Adrenal gland (tissue), 9 donors: ENCODE measurements at regions not wholly inside any gene's neighbourhood (a gene's known extent, or its start where the extent isn't known, plus 50 kb on each side); places are given as distances from the start of the nearest gene placed in this dataset.

Source experiments
- DNase-seq, 7 donors: peaks; one replicate each; pipeline ENCODE4 v3.0.0-alpha.2; 2019 to 2020
- H3K27ac ChIP-seq, 5 donors: fragments of 200-600 bp; sonication (generic) in 4 of 5; 1 replicate in 3 of 5; 2 replicates in 2 of 5; pipeline versions ENCODE4 v1.5.1 to v1.8.0; 2016 to 2020; ENCODE audit warnings: mild to moderate bottlenecking in 1 of 5
- H3K27me3 ChIP-seq: fragments of 200-600 bp; 2 replicates; pipeline ENCODE4 v1.8.0; 2021
- H3K36me3 ChIP-seq, 2 donors: fragments of 200-600 bp; replicated peaks in 1 of 2; 1 replicate in 1 of 2; 2 replicates in 1 of 2; pipeline versions ENCODE4 v1.5.1 to v1.8.0; 2018 to 2022
- H3K4me1 ChIP-seq, 2 donors: fragments of 200-600 bp; replicated peaks in 1 of 2; 1 replicate in 1 of 2; 2 replicates in 1 of 2; pipeline versions ENCODE4 v1.5.1 to v1.8.0; 2018 to 2021
- H3K4me3 ChIP-seq, 4 donors: fragments of 200-600 bp; sonication (generic) in 3 of 4; one replicate each; pipeline ENCODE4 v1.5.1; 2016 to 2018
- H3K9me3 ChIP-seq, 3 donors: fragments of 200-600 bp; sonication (generic) in 1 of 3; replicated peaks in 1 of 3; 1 replicate in 2 of 3; 2 replicates in 1 of 3; pipeline versions ENCODE4 v1.5.1 to v1.8.0; 2016 to 2021
- CTCF ChIP-seq, 6 experiments: fragments of 450-650 bp in 4 of 6; fragments of 200-600 bp in 2 of 6; sonication (generic) in 1 of 6; IDR thresholded peaks; 1 replicate in 5 of 6; 2 replicates in 1 of 6; pipeline versions ENCODE4 v1.5.1 to v1.8.0; 2016 to 2021; ENCODE audit warnings: antibody characterized with exemption in 6 of 6, mild to moderate bottlenecking in 2 of 6, moderate library complexity in 1 of 6
- POLR2A ChIP-seq, 2 donors: fragments of 450-650 bp; IDR thresholded peaks; one replicate each; pipeline ENCODE4 v1.6.1; 2017; ENCODE audit warnings: antibody characterized with exemption in 2 of 2, mild to moderate bottlenecking in 2 of 2, moderate library complexity in 1 of 2
- WGBS, 4 donors: extraction: QIAGEN DNeasy Blood & Tissue Kit in 2 of 4; methylation state at CpG; one replicate each; pipeline versions ENCODE4 v1.1.5 to v1.1.7; 2013 to 2017; 5-methylcytosine and 5-hydroxymethylcytosine counted together
- intact Hi-C, 2 donors: fragments of 100-400 bp; cut with DNase I; formaldehyde crosslinking; loops; one replicate each; pipeline versions ENCODE4 v1.14.1 to v1.15.0; 2022 to 2023
- donor health status: healthy with polysubstance abuse.
- donor health status: Bipolar disorder and iron deficiency.
- donor health status: DM: yes; HTN: yes; CAD: no.
- donor health status: DM: no; HTN: no; CAD: no.
- donor health status: DM: no; HTN: no; CAD: no.

- H3K27me3 ChIP-seq: no peaks in the 10 kb centered on the region
- intact Hi-C loops: no loop called here
- no peaks in the 10 kb centered on the region for H3K4me1 ChIP-seq
- TF ChIP-seq CTCF (IDR thresholded peaks at IDR 0.05) (no peak), POLR2A (IDR thresholded peaks at IDR 0.05) (no peak)
- no peaks in the 10 kb centered on the region for H3K36me3 ChIP-seq
- no peak overlapping the region for H3K27ac ChIP-seq
- WGBS, 4 donors: 90 to 100% (median 95%) methylated on average over 1 of the region's 1 CpG
- no peak overlapping the region for H3K4me3 ChIP-seq
- DNase-seq: no peak
- H3K9me3 ChIP-seq: no peaks in the 10 kb centered on the region
Measured at GRCh38 chr3:102143536-102143935, 291.3 kb upstream of the ZPLD1 start.

- intact Hi-C loops: no loop called here
- no peak for DNase-seq
Measured at GRCh38 chr3:102144063-102144462, 290.8 kb upstream of the ZPLD1 start.

GRCh38 chr3:102148598-102149337, 286.0 kb upstream of the ZPLD1 start:
- Histone ChIP-seq H3K27ac (no peak overlapping the region), H3K9me3 (peaks cover 0 to 4% (median 0%) of the 10 kb centered on the region in 3 donors), H3K36me3 (no peaks in the 10 kb centered on the region), H3K4me3 (no peak overlapping the region), H3K4me1 (no peaks in the 10 kb centered on the region), H3K27me3 (no peaks in the 10 kb centered on the region)
- WGBS, 4 donors: 93 to 95% (median 95%) methylated on average over 3 of the region's 3 CpGs
- intact Hi-C loops: no loop called here
- no peak for DNase-seq
- no peak for TF ChIP-seq CTCF (IDR thresholded peaks at IDR 0.05)
- no peak for TF ChIP-seq POLR2A (IDR thresholded peaks at IDR 0.05)

More at GRCh38 chr3:102144063-102144462, 290.8 kb upstream of the ZPLD1 start:
- WGBS, 4 donors: 71 to 90% (median 88%) methylated on average over 3 of the region's 3 CpGs
- H3K27ac ChIP-seq: no peak overlapping the region
- H3K9me3 ChIP-seq: no peaks in the 10 kb centered on the region
- H3K4me1 ChIP-seq: no peaks in the 10 kb centered on the region
- H3K36me3 ChIP-seq: no peaks in the 10 kb centered on the region
- no peak overlapping the region for H3K4me3 ChIP-seq
- H3K27me3 ChIP-seq: no peaks in the 10 kb centered on the region
- no peak for TF ChIP-seq CTCF (IDR thresholded peaks at IDR 0.05)
- TF ChIP-seq POLR2A (IDR thresholded peaks at IDR 0.05): no peak

DNA sequence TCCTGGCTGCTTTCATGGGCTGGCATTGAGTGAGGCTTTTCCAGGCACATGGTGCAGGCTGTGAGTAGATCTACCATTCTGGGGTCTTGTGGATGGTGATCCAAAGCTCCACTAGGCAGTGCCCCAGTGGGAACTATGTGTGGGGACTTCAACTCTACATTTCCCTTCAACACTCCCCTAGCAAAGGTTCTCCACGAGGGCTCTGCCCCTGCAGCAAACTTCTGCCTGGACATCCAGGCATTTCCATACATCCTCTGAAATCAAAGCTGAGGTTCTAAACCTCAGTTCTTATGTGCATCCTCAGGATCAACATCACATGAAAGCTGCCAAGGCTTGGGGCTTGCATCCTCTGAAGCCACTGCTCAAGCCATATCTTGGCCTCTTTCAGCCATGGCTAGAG, 282.9 kb upstream of the ZPLD1 start:
- Histone ChIP-seq H3K4me1 (no peaks in the 10 kb centered on the region), H3K27ac (no peak overlapping the region), H3K4me3 (no peak overlapping the region), H3K27me3 (no peaks in the 10 kb centered on the region), H3K9me3 (peaks cover 0 to 4% (median 0%) of the 10 kb centered on the region in 3 donors), H3K36me3 (no peaks in the 10 kb centered on the region)
- DNase-seq: no peak
- TF ChIP-seq CTCF (IDR thresholded peaks at IDR 0.05): no peak
- intact Hi-C loops: no loop called here
- 71 to 100% (median 79%) methylated on average over 1 of the region's 1 CpG for WGBS, 4 donors
